ENCODE measurements at regions not wholly inside any gene's neighbourhood (a gene's known extent, or its start where the extent isn't known, plus 50 kb on each side); places are given as distances from the start of the nearest gene placed in this dataset.

DNA sequence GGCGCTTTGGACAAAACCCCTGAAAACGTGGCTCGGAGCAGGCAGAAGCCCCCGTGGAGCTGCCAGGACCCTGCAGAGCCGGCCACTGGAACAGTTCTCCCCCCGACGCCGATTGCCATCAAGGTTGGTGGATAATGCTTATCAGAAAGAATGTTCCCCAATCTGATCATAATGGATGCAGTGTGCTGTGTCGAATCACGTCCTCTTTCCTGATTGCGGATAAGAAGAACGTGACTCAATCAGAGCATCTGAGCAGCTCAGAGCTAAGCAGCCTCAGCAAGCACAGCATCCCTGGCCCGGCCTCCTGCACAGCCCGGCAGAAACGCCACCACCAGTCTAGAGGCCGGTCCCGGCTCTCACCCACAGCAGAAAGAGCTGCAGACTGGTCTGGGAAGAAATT, 488.0 kb downstream of the EIPR1 start:
- Histone ChIP-seq H3K4me3 (ENCODE audit: low read depth in 2 of 2, low read length in 1 of 2) (no peak overlapping the region), H3K27me3 (ENCODE audit: insufficient read depth) (no peaks in the 10 kb centered on the region), H3F3A (replicated peaks; ENCODE audit: insufficient read depth) (no peaks in the 10 kb centered on the region), H3K4me1 (ENCODE audit: control insufficient read depth in 1 of 2, insufficient read depth in 2 of 2, low read depth in 1 of 2, low read length in 1 of 2) (peaks cover 0 to 14% of the 10 kb centered on the region in 2 experiments; a peak in 1 of 4 replicates), H3K9ac (no peak overlapping the region), H2AFZ (ENCODE audit: low read depth) (no peak overlapping the region), H3K9me3 (no peaks in the 10 kb centered on the region; the same call in 1 of the 2 replicates), H3K27ac (ENCODE audit: low read depth in 2 of 2, low read length in 1 of 2) (no peak overlapping the region), H3K4me2 (no peak overlapping the region), H4K20me1 (ENCODE audit: insufficient read depth) (no peaks in the 10 kb centered on the region), H3K36me3 (replicated peaks in 1 of 2; ENCODE audit: control insufficient read depth in 1 of 2, insufficient read depth in 2 of 2, low read length in 1 of 2) (no peaks in the 10 kb centered on the region), H3K79me2 (ENCODE audit: insufficient read depth) (no peaks in the 10 kb centered on the region), H3K9me2 (no peaks in the 10 kb centered on the region)
- WGBS (ENCODE audit: low lambda C conversion rate): 19% methylated on average over 16 of the region's 17 CpGs
- POLR2A ChIA-PET: interaction anchor here (0.9 to 2.2 kb wide), 3 partner anchors 43 to 558 kb away, joined by 3 to 6 read pairs (median 5); partner anchors contain the start of gene MYT1L
- CTCF ChIA-PET: interaction anchor here (0.7 to 1.2 kb wide), 2 partner anchors 10 to 14 kb away, joined by 3 read pairs; no protein-coding TSS in a partner anchor
- peak; percentile 59 for DNase-seq
- TF ChIP-seq RAD21 (IDR thresholded peaks at IDR 0.05; ENCODE audit: low read length) (0 out of 2 replicates have a peak, but pooled peaks have one; percentile 5), GATA2 (CRISPR knock-in tag; IDR thresholded peaks at IDR 0.05) (peak; percentile 90), FOSL2 (IDR thresholded peaks at IDR 0.05; ENCODE audit: borderline replicate concordance, low read depth) (no peak), FOXJ3 (CRISPR knock-in tag; IDR thresholded peaks at IDR 0.05) (peak; percentile 78; the same call in 1 of the 2 replicates)

DNA sequence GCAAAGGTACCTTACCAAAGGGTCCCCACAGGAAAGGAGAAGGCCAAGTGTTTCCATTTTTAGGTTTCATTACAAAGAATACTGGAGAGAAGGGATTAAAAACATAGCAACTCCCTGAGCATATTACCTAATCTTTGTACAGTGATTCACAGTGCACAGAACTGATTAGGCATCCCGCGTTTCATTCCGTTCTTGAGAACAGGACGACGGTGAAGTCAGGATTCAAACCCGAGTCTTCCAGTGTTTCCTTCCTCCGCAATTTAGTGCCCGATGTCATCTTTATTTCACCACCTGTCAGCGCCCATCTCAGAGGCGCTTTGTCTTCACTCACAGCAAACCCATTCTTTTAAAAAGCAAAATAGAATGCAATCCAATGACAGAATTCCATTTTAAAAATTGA, 488.5 kb downstream of the EIPR1 start:
- 64% methylated on average over 10 of the region's 10 CpGs for WGBS (ENCODE audit: low lambda C conversion rate)
- no peak for DNase-seq
- CTCF ChIA-PET: interaction anchor here (0.7 to 1.2 kb wide), 2 partner anchors 10 to 15 kb away, joined by 3 read pairs; no protein-coding TSS in a partner anchor

DNA sequence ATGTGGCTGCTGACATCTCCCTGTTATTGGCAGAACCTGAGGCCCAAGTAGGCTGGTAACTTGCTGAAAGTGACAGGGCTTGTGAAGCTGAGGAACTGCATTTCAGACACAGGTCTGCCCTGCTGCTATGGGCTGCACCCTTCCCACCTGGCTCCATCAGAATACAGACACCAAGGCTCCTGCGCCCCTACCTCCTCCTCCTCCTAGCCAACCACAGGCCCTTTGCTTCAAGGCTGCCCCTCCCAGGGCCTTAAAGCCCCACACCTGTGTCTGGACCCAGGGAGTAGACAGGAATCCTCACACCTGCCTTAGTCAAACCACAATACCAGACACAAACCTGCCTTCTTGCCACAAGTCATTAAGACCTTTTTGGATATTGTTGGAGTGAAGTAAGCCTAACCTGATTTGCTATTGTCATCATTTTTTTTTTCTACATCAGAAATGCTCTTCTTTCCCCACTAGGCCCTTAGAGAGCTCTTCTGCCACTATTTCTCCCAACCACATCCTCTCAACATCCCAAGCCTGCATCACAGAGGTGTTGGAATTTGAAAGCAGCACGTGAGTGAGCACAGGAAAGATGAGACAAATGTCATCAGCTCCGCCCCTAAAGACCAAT, 489.7 kb downstream of the EIPR1 start:
- no peak overlapping the region for H3K9ac ChIP-seq
- H3K4me1 ChIP-seq (ENCODE audit: control insufficient read depth in 1 of 2, insufficient read depth in 2 of 2, low read depth in 1 of 2, low read length in 1 of 2): peaks cover 0 to 14% of the 10 kb centered on the region in 2 experiments; a peak in 1 of 4 replicates
- ChIA-PET CTCF (no interaction called here), POLR2A (no interaction called here)
- H3K36me3 ChIP-seq (replicated peaks in 1 of 2; ENCODE audit: control insufficient read depth in 1 of 2, insufficient read depth in 2 of 2, low read length in 1 of 2): no peaks in the 10 kb centered on the region
- 4% methylated on average over 3 of the region's 3 CpGs for WGBS (ENCODE audit: low lambda C conversion rate)
- no peaks in the 10 kb centered on the region; the same call in 1 of the 2 replicates for H3K9me3 ChIP-seq
- no peaks in the 10 kb centered on the region for H3K9me2 ChIP-seq
- no peaks in the 10 kb centered on the region for H3K79me2 ChIP-seq (ENCODE audit: insufficient read depth)
- H3K4me3 ChIP-seq (ENCODE audit: low read depth in 2 of 2, low read length in 1 of 2): no peak overlapping the region
- no peak for DNase-seq
- H3F3A ChIP-seq (replicated peaks; ENCODE audit: insufficient read depth): no peaks in the 10 kb centered on the region
- no peak overlapping the region for H3K4me2 ChIP-seq
- H2AFZ ChIP-seq (ENCODE audit: low read depth): no peak overlapping the region
- no peaks in the 10 kb centered on the region for H4K20me1 ChIP-seq (ENCODE audit: insufficient read depth)
- H3K27me3 ChIP-seq (ENCODE audit: insufficient read depth): no peaks in the 10 kb centered on the region
- H3K27ac ChIP-seq (ENCODE audit: low read depth in 2 of 2, low read length in 1 of 2): no peak overlapping the region
- TF ChIP-seq, protein P1, sequence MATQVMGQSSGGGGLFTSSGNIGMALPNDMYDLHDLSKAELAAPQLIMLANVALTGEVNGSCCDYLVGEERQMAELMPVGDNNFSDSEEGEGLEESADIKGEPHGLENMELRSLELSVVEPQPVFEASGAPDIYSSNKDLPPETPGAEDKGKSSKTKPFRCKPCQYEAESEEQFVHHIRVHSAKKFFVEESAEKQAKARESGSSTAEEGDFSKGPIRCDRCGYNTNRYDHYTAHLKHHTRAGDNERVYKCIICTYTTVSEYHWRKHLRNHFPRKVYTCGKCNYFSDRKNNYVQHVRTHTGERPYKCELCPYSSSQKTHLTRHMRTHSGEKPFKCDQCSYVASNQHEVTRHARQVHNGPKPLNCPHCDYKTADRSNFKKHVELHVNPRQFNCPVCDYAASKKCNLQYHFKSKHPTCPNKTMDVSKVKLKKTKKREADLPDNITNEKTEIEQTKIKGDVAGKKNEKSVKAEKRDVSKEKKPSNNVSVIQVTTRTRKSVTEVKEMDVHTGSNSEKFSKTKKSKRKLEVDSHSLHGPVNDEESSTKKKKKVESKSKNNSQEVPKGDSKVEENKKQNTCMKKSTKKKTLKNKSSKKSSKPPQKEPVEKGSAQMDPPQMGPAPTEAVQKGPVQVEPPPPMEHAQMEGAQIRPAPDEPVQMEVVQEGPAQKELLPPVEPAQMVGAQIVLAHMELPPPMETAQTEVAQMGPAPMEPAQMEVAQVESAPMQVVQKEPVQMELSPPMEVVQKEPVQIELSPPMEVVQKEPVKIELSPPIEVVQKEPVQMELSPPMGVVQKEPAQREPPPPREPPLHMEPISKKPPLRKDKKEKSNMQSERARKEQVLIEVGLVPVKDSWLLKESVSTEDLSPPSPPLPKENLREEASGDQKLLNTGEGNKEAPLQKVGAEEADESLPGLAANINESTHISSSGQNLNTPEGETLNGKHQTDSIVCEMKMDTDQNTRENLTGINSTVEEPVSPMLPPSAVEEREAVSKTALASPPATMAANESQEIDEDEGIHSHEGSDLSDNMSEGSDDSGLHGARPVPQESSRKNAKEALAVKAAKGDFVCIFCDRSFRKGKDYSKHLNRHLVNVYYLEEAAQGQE (IDR thresholded peaks at IDR 0.05; ENCODE audit: low read depth, low read length): no peak
- no peak for TF ChIP-seq TAF1 (IDR thresholded peaks at IDR 0.05; ENCODE audit: borderline replicate concordance, low read depth, low read length)
- no peak for TF ChIP-seq RFX5 (IDR thresholded peaks at IDR 0.05; ENCODE audit: low read length)
- TF ChIP-seq, protein P2, sequence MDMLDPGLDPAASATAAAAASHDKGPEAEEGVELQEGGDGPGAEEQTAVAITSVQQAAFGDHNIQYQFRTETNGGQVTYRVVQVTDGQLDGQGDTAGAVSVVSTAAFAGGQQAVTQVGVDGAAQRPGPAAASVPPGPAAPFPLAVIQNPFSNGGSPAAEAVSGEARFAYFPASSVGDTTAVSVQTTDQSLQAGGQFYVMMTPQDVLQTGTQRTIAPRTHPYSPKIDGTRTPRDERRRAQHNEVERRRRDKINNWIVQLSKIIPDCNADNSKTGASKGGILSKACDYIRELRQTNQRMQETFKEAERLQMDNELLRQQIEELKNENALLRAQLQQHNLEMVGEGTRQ (IDR thresholded peaks at IDR 0.05; ENCODE audit: borderline replicate concordance, low read depth, low read length): no peak
- TF ChIP-seq, protein P3, sequence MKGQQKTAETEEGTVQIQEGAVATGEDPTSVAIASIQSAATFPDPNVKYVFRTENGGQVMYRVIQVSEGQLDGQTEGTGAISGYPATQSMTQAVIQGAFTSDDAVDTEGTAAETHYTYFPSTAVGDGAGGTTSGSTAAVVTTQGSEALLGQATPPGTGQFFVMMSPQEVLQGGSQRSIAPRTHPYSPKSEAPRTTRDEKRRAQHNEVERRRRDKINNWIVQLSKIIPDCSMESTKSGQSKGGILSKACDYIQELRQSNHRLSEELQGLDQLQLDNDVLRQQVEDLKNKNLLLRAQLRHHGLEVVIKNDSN (IDR thresholded peaks at IDR 0.05; ENCODE audit: borderline replicate concordance, low read depth): no peak
- no peak for TF ChIP-seq FOSL2 (IDR thresholded peaks at IDR 0.05; ENCODE audit: borderline replicate concordance, low read depth)
- TF ChIP-seq EZH2phosphoT487 (IDR thresholded peaks at IDR 0.05; ENCODE audit: borderline replicate concordance, low read depth): no peak
- TF ChIP-seq RAD21 (IDR thresholded peaks at IDR 0.05; ENCODE audit: low read length): no peak

More for the DNA sequence above, 488.5 kb downstream of the EIPR1 start:
- TF ChIP-seq MXI1 (IDR thresholded peaks at IDR 0.05; ENCODE audit: low read depth, low read length) (no peak), FOXJ3 (CRISPR knock-in tag; IDR thresholded peaks at IDR 0.05) (no peak)
- TF ChIP-seq, protein P4, sequence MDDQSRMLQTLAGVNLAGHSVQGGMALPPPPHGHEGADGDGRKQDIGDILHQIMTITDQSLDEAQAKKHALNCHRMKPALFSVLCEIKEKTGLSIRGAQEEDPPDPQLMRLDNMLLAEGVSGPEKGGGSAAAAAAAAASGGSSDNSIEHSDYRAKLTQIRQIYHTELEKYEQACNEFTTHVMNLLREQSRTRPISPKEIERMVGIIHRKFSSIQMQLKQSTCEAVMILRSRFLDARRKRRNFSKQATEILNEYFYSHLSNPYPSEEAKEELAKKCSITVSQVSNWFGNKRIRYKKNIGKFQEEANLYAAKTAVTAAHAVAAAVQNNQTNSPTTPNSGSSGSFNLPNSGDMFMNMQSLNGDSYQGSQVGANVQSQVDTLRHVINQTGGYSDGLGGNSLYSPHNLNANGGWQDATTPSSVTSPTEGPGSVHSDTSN (IDR thresholded peaks at IDR 0.05): no peak
- POLR2A ChIA-PET: interaction anchor here (1.3 to 2.2 kb wide), 2 partner anchors 42 to 212 kb away, joined by 3 to 6 read pairs; no protein-coding TSS in a partner anchor
- H3K9me3 ChIP-seq: no peaks in the 10 kb centered on the region; the same call in 1 of the 2 replicates
- H3K79me2 ChIP-seq (ENCODE audit: insufficient read depth): no peaks in the 10 kb centered on the region
- H2AFZ ChIP-seq (ENCODE audit: low read depth): no peak overlapping the region
- H3K27me3 ChIP-seq (ENCODE audit: insufficient read depth): no peaks in the 10 kb centered on the region
- H3K27ac ChIP-seq (ENCODE audit: low read depth in 2 of 2, low read length in 1 of 2): no peak overlapping the region
- H3K4me3 ChIP-seq (ENCODE audit: low read depth in 2 of 2, low read length in 1 of 2): no peak overlapping the region
- H3K4me2 ChIP-seq: no peak overlapping the region
- no peaks in the 10 kb centered on the region for H3K9me2 ChIP-seq
- peaks cover 0 to 14% of the 10 kb centered on the region in 2 experiments; a peak in 1 of 4 replicates for H3K4me1 ChIP-seq (ENCODE audit: control insufficient read depth in 1 of 2, insufficient read depth in 2 of 2, low read depth in 1 of 2, low read length in 1 of 2)
- no peak overlapping the region for H3K9ac ChIP-seq
- no peaks in the 10 kb centered on the region for H4K20me1 ChIP-seq (ENCODE audit: insufficient read depth)
- no peaks in the 10 kb centered on the region for H3K36me3 ChIP-seq (replicated peaks in 1 of 2; ENCODE audit: control insufficient read depth in 1 of 2, insufficient read depth in 2 of 2, low read length in 1 of 2)
- no peaks in the 10 kb centered on the region for H3F3A ChIP-seq (replicated peaks; ENCODE audit: insufficient read depth)
